Psoas muscle (tissue), 7 donors: ENCODE measurements at regions not wholly inside any gene's neighbourhood (a gene's known extent, or its start where the extent isn't known, plus 50 kb on each side); places are given as distances from the start of the nearest gene placed in this dataset.

Source experiments
- ATAC-seq, 4 donors: fragments of 200-7000 bp; cut with Tn5 transposase; one replicate each; pipeline ENCODE4 v1.9.1; 2020; ENCODE audit warnings: moderate library complexity in 3 of 4, mild to moderate bottlenecking in 2 of 4
- DNase-seq, 2 donors: peaks; one replicate each; pipeline ENCODE4 v3.0.0-alpha.2; 2020
- H3K27ac ChIP-seq: fragments of 200-600 bp; one replicate; pipeline ENCODE4 v1.8.0; 2022
- H3K27me3 ChIP-seq, 3 donors: fragments of 200-600 bp in 1 of 3; one replicate each; pipeline versions ENCODE4 v1.6.1 to v1.8.0; 2013 to 2022; ENCODE audit warnings: low read length in 2 of 3, mild to moderate bottlenecking in 2 of 3, moderate library complexity in 1 of 3; ENCODE audit not compliant: insufficient read depth in 3 of 3
- H3K36me3 ChIP-seq, 2 donors: fragments of 200-600 bp in 1 of 2; one replicate each; pipeline versions ENCODE4 v1.6.1 to v1.8.0; 2013 to 2022; ENCODE audit warnings: low read depth in 1 of 2, mild to moderate bottlenecking in 1 of 2, moderate library complexity in 1 of 2; ENCODE audit not compliant: insufficient read depth in 1 of 2
- H3K4me1 ChIP-seq: fragments of 200-600 bp; one replicate; pipeline ENCODE4 v1.8.0; 2022
- H3K4me3 ChIP-seq: fragments of 200-600 bp; one replicate; pipeline ENCODE4 v1.8.0; 2022; ENCODE audit warnings: mild to moderate bottlenecking
- H3K9me3 ChIP-seq: fragments of 200-600 bp; one replicate; pipeline ENCODE4 v1.8.0; 2022
- CTCF ChIP-seq: fragments of 200-600 bp; IDR thresholded peaks from one replicate; pipeline ENCODE4 v1.8.0; 2022; ENCODE audit warnings: antibody characterized with exemption
- WGBS, 3 donors: extraction: QIAGEN DNeasy Blood & Tissue Kit; methylation state at CpG; one replicate each; pipeline versions ENCODE4 v1.1.6 to v1.1.7; 2013; 5-methylcytosine and 5-hydroxymethylcytosine counted together
- intact Hi-C, 2 donors: fragments of 100-400 bp; cut with DNase I; formaldehyde crosslinking; loops; one replicate each; pipeline versions ENCODE4 v1.11.0 to v1.14.2; 2022
- donor health status: healthy with polysubstance abuse.
- donor health status: DM: no; HTN: no; CAD: no; lungs with moderate emphysema.
- donor health status: Bipolar disorder and iron deficiency.
- donor health status: healthy.
- donor health status: DM: yes; HTN: yes; CAD: no.
- donor health status: DM: no; HTN: no; CAD: no.
- donor health status: DM: yes; HTN: yes; CAD: no.

- Histone ChIP-seq H3K36me3 (no peaks in the 10 kb centered on the region), H3K27ac (no peak overlapping the region), H3K4me3 (no peak overlapping the region), H3K9me3 (no peaks in the 10 kb centered on the region), H3K4me1 (no peaks in the 10 kb centered on the region), H3K27me3 (no peaks in the 10 kb centered on the region)
- ATAC-seq, result no peak
- intact Hi-C loops, result loop anchor here in 1 of 2 donors (5.0 kb wide), 1 partner anchor 904 kb away; no protein-coding TSS in a partner anchor
- no peak for DNase-seq
- TF ChIP-seq CTCF, result peak; percentile 20
- 14 to 21% (median 19%) methylated on average over 2 of the region's 2 CpGs for WGBS, 3 donors
Observed at GRCh38 chr3:75171630-75172230, 492.4 kb upstream of the FRG2C start.

- H3K4me1 ChIP-seq, result no peaks in the 10 kb centered on the region
- intact Hi-C loops, result no loop called here
- WGBS, 3 donors, result 61 to 70% (median 66%) methylated on average over 3 of the region's 3 CpGs
Observed at GRCh38 chr3:75176937-75177336, 487.2 kb upstream of the FRG2C start.

GRCh38 chr3:75180235-75180944, 483.7 kb upstream of the FRG2C start:
- Histone ChIP-seq H3K4me3 (no peak overlapping the region), H3K27ac (no peak overlapping the region), H3K27me3 (no peaks in the 10 kb centered on the region), H3K36me3 (no peaks in the 10 kb centered on the region), H3K9me3 (no peaks in the 10 kb centered on the region), H3K4me1 (no peaks in the 10 kb centered on the region)
- intact Hi-C loops, result no loop called here
- 75 to 81% (median 79%) methylated on average over 7 of the region's 7 CpGs for WGBS, 3 donors
- no peak for ATAC-seq
- no peak for TF ChIP-seq CTCF
- no peak for DNase-seq

More at GRCh38 chr3:75176937-75177336, 487.2 kb upstream of the FRG2C start:
- ATAC-seq (no peak), DNase-seq (no peak)
- TF ChIP-seq CTCF, result no peak
- Histone ChIP-seq H3K9me3 (no peaks in the 10 kb centered on the region), H3K36me3 (no peaks in the 10 kb centered on the region), H3K27me3 (no peaks in the 10 kb centered on the region), H3K27ac (no peak overlapping the region), H3K4me3 (no peak overlapping the region)

- ATAC-seq (no peak), DNase-seq (no peak)
- intact Hi-C loops, result no loop called here
- Histone ChIP-seq H3K36me3 (no peaks in the 10 kb centered on the region), H3K4me1 (no peaks in the 10 kb centered on the region), H3K27ac (no peak overlapping the region), H3K27me3 (no peaks in the 10 kb centered on the region), H3K9me3 (no peaks in the 10 kb centered on the region), H3K4me3 (no peak overlapping the region)
- 89 to 92% (median 91%) methylated on average over 1 of the region's 1 CpG for WGBS, 3 donors
- no peak for TF ChIP-seq CTCF
Observed at GRCh38 chr3:75180945-75181298, 483.2 kb upstream of the FRG2C start.
